PC-9 (cell line): ENCODE measurements at regions not wholly inside any gene's neighbourhood (a gene's known extent, or its start where the extent isn't known, plus 50 kb on each side); places are given as distances from the start of the nearest gene placed in this dataset.

Experiments
- CTCF ChIP-seq: fragments of 200-600 bp; sonication (generic); conservative IDR thresholded peaks from 2 replicates; pipeline ENCODE4 v1.6.1; 2017; ENCODE audit warnings: mixed run types, antibody characterized with exemption, mild to moderate bottlenecking, moderate library complexity
- EZH2 ChIP-seq: fragments of 200-600 bp; sonication (generic); IDR thresholded peaks from 2 replicates; pipeline ENCODE4 v1.8.0; 2017; ENCODE audit warnings: antibody characterized with exemption, low read depth

DNA sequence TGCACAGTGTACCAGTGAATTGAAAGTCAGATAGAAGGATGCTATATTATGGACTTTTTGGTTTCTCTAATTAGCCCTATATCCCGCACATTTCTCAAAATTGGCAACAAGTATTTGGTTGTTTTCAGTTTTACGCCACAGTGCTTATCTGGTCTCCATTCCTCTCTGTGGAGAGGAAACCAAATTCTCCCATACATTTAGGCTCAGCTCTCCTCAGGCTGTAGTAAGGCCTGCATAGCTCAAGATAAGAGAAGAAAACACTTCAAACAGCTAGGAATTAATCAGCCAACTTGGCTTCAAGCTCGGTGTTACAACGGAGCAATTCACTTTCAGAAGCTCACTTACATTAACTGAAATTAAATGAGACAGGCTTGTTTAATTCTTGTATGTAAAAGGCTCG, 263.2 kb downstream of the PDHA2 start:
- TF ChIP-seq CTCF (no peak), EZH2 (no peak)
